A549 (cell line): ENCODE measurements at regions not wholly inside any gene's neighbourhood (a gene's known extent, or its start where the extent isn't known, plus 50 kb on each side); places are given as distances from the start of the nearest gene placed in this dataset.

Experiments used
- ATAC-seq, 2 experiments: fragments of 200-7000 bp in 1 of 2; fragments of >200 bp in 1 of 2; cut with Nextera tagmentation in 1 of 2; cut with Tn5 transposase in 1 of 2; 3 replicates each; pipeline versions ENCODE4 v1.8.0 to v1.9.1; 2018 to 2020; ENCODE audit warnings: mild to moderate bottlenecking in 1 of 2, moderate library complexity in 1 of 2
- CTCF ChIA-PET: fragments of 300-600 bp; sonication (Branson Sonifier 250); formaldehyde crosslinking; extraction: SDS; loops from one replicate; lab custom pipeline; 2021; ENCODE audit warnings: antibody characterized with exemption, inconsistent platforms; lab: Yijun Ruan, JAX
- POLR2A ChIA-PET: fragments of 350-600 bp; formaldehyde crosslinking; extraction: SDS; loops from one replicate; lab custom pipeline; 2021; ENCODE audit warnings: antibody characterized with exemption, inconsistent platforms; lab: Yijun Ruan, JAX
- DNase-seq, 2 experiments: peaks; one replicate each; pipeline versions ENCODE4 v3.0.0 to v3.0.0-alpha.2; 2011 to 2016; ENCODE audit warnings: low read depth in 1 of 2, low spot score in 1 of 2
- FAIRE-seq: peaks from 2 replicates; lab custom pipeline; 2011; peaks lifted over from hg19 to GRCh38; lab: Jason Lieb, UNC
- H3K27ac ChIP-seq, 2 experiments: fragments of >200 bp; sonication (Bioruptor Twin); formaldehyde crosslinking; 3 replicates each; pipeline ENCODE4 v1.5.1; 2016 to 2017
- H3K4me1 ChIP-seq: fragments of >200 bp; sonication (Bioruptor Twin); formaldehyde crosslinking; 3 replicates; pipeline ENCODE4 v1.6.1; 2016
- H3K4me2 ChIP-seq: fragments of >200 bp; sonication (Bioruptor Twin); formaldehyde crosslinking; 3 replicates; pipeline ENCODE4 v1.6.1; 2016
- H3K4me3 ChIP-seq: fragments of >200 bp; sonication (Bioruptor Twin); formaldehyde crosslinking; 3 replicates; pipeline ENCODE4 v1.5.1; 2016
- H3K9me3 ChIP-seq: fragments of >200 bp; sonication (Bioruptor Twin); formaldehyde crosslinking; 3 replicates; pipeline ENCODE4 v1.6.1; 2016
- BCL3 ChIP-seq: fragments of >200 bp; sonication (Bioruptor Twin); formaldehyde crosslinking; IDR thresholded peaks from 3 replicates; pipeline ENCODE4 v1.6.1; 2016
- CTCF ChIP-seq: fragments of >200 bp; sonication (Bioruptor Twin); formaldehyde crosslinking; IDR thresholded peaks from 3 replicates; pipeline ENCODE4 v1.5.1; 2016
- ELK1 ChIP-seq: fragments of 150-350 bp; IDR thresholded peaks from 2 replicates; pipeline ENCODE4 v1.6.1; 2014; ENCODE audit warnings: low read depth, mild to moderate bottlenecking, low read length
- FOSB ChIP-seq: fragments of 250-450 bp; sonication (Bioruptor Pico); IDR thresholded peaks from 2 replicates; pipeline ENCODE4 v1.5.0; 2020; ENCODE audit warnings: mild to moderate bottlenecking, moderate library complexity
- HES2 ChIP-seq: fragments of >200 bp; sonication (Bioruptor Twin); formaldehyde crosslinking; IDR thresholded peaks from 2 replicates; pipeline ENCODE4 v1.6.1; 2016
- JUN ChIP-seq, 2 experiments: fragments of >200 bp; sonication (Bioruptor Twin); formaldehyde crosslinking; IDR thresholded peaks; 2 replicates in 1 of 2; 3 replicates in 1 of 2; pipeline ENCODE4 v1.6.1; 2016 to 2017
- JUNB ChIP-seq: fragments of >200 bp; sonication (Bioruptor Twin); formaldehyde crosslinking; IDR thresholded peaks from 2 replicates; pipeline ENCODE4 v1.6.1; 2016
- KDM1A ChIP-seq: fragments of 200-600 bp; sonication (generic); IDR thresholded peaks from 2 replicates; pipeline ENCODE4 v1.6.1; 2016; ENCODE audit warnings: low read depth, mild to moderate bottlenecking
- NFE2L2 ChIP-seq: fragments of 150-350 bp; conservative IDR thresholded peaks from 2 replicates; pipeline ENCODE4 v1.6.1; 2014; ENCODE audit warnings: low read length
- POLR2A ChIP-seq: IDR thresholded peaks from 2 replicates; pipeline ENCODE4 v1.6.1; 2012; ENCODE audit warnings: mild to moderate bottlenecking, low read length
- RARB ChIP-seq: fragments of 250-450 bp; sonication (Bioruptor Pico); IDR thresholded peaks from 2 replicates; pipeline ENCODE4 v1.8.0; 2021; ENCODE audit warnings: mild to moderate bottlenecking, moderate library complexity
- REST ChIP-seq: fragments of 200-600 bp; sonication (generic); IDR thresholded peaks from 2 replicates; pipeline ENCODE4 v1.6.1; 2016; ENCODE audit warnings: antibody characterized with exemption, mild to moderate bottlenecking, moderate library complexity
- RFX5 ChIP-seq: fragments of 450-650 bp; IDR thresholded peaks from 2 replicates; pipeline ENCODE4 v1.7.1; 2014; ENCODE audit warnings: antibody characterized with exemption, mild to moderate bottlenecking, moderate library complexity
- ZC3H11A ChIP-seq: fragments of 450-650 bp; IDR thresholded peaks from 2 replicates; pipeline ENCODE4 v1.6.1; 2014; ENCODE audit warnings: antibody characterized with exemption, mild to moderate bottlenecking
- WGBS: methylation state at CpG from one replicate; pipeline ENCODE4 v1.1.6; 2017; ENCODE audit errors: missing lambda C conversion rate; 5-methylcytosine and 5-hydroxymethylcytosine counted together

GRCh38 chr6:87793315-87793714, 91.3 kb upstream of the AKIRIN2 start:
- 83% methylated on average over 2 of the region's 2 CpGs for WGBS
- CTCF ChIA-PET: no interaction called here
- peaks cover 56% of the 10 kb centered on the region for H3K4me1 ChIP-seq

More at GRCh38 chr6:87793315-87793714, 91.3 kb upstream of the AKIRIN2 start:
- Histone ChIP-seq H3K9me3 (no peaks in the 10 kb centered on the region), H3K4me2 (no peak overlapping the region), H3K27ac (peak overlapping the region in 1 of 2 experiments; percentile 44; a peak in 3 of 6 replicates), H3K4me3 (no peak overlapping the region)
- DNase-seq (no peak), ATAC-seq (no peak), FAIRE-seq (no peak)
- TF ChIP-seq RFX5: no peak
- TF ChIP-seq ELK1: no peak
- TF ChIP-seq REST: no peak
- no peak for TF ChIP-seq HES2
- TF ChIP-seq BCL3: no peak
- no peak for TF ChIP-seq JUNB
- TF ChIP-seq CTCF: no peak
- TF ChIP-seq NFE2L2: no peak
- no peak for TF ChIP-seq KDM1A
- TF ChIP-seq ZC3H11A: no peak
- no peak for TF ChIP-seq POLR2A
- no peak for TF ChIP-seq FOSB (CRISPR knock-in tag)
- no peak for TF ChIP-seq JUN (IDR thresholded peaks at IDR 0.05)
- no peak for TF ChIP-seq RARB
- POLR2A ChIA-PET: no interaction called here
